ENCODE measurements at regions not wholly inside any gene's neighbourhood (a gene's known extent, or its start where the extent isn't known, plus 50 kb on each side); places are given as distances from the start of the nearest gene placed in this dataset.

GRCh38 chr1:239169276-239169675 is 217.1 kb upstream of the CHRM3 start:
- peaks cover 0 to 5% (median 1%) of the 10 kb centered on the region in 4 donors for H3K9me3 ChIP-seq
- intact Hi-C loops (cut with DNase I), result no loop called here
- no peaks in the 10 kb centered on the region for H3K4me1 ChIP-seq
- H3K27ac ChIP-seq, result no peak overlapping the region
- H3K27me3 ChIP-seq, result no peaks in the 10 kb centered on the region
- no peak for DNase-seq
- WGBS, 2 donors, result 69 to 90% methylated on average over 1 of the region's 1 CpG
- TF ChIP-seq POLR2AphosphoS5 (IDR thresholded peaks at IDR 0.05), result no peak
- TF ChIP-seq POLR2A (IDR thresholded peaks at IDR 0.05), result no peak
- no peak for TF ChIP-seq CTCF (IDR thresholded peaks at IDR 0.05)
- TF ChIP-seq EP300 (IDR thresholded peaks at IDR 0.05), result no peak
- no peaks in the 10 kb centered on the region for H3K36me3 ChIP-seq
- no peak overlapping the region for H3K4me3 ChIP-seq

DNA sequence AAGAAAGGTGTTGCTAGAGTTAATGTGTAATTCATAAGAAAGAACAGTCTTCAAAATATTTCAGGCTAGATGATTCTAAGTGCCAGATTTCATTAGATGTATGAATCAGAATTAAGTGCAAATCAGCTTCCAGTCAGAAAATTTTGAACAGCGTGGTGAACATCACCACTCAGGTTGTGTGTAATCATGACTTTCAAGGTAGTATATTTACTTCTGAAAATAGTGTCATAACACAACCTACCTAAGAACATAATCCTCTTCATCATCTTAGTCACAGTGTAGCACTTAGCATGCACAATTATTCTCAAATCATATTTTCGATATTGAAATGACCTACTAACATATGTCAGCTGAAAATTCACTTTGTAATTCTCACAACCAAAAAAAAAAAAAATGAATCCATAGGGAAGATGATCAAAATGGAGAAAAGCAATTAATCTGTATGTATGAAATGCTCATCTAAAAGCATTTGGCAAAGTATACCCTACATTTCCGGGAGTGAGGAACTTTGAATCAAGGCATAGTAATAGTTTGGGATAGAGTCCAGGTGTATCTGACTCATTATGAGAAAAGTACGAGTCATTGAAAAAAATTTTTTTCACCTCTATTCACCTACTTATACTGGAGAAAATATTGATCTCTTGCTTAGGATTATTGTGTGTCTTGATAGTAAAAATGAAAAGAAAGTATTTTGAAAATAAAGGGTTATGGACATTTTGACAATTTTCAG is 221.8 kb upstream of the CHRM3 start:
- 88 to 93% methylated on average over 4 of the region's 4 CpGs for WGBS, 2 donors
- intact Hi-C loops (cut with DNase I), result no loop called here
- DNase-seq, result no peak
- H3K27ac ChIP-seq, result no peak overlapping the region
- H3K4me1 ChIP-seq, result no peaks in the 10 kb centered on the region
- H3K4me3 ChIP-seq, result no peak overlapping the region
- peaks cover 0 to 5% (median 1%) of the 10 kb centered on the region in 4 donors for H3K9me3 ChIP-seq
- no peaks in the 10 kb centered on the region for H3K36me3 ChIP-seq
- no peaks in the 10 kb centered on the region for H3K27me3 ChIP-seq
- TF ChIP-seq CTCF (IDR thresholded peaks at IDR 0.05) (no peak), POLR2AphosphoS5 (IDR thresholded peaks at IDR 0.05) (no peak), EP300 (IDR thresholded peaks at IDR 0.05) (no peak), POLR2A (IDR thresholded peaks at IDR 0.05) (no peak)

DNA sequence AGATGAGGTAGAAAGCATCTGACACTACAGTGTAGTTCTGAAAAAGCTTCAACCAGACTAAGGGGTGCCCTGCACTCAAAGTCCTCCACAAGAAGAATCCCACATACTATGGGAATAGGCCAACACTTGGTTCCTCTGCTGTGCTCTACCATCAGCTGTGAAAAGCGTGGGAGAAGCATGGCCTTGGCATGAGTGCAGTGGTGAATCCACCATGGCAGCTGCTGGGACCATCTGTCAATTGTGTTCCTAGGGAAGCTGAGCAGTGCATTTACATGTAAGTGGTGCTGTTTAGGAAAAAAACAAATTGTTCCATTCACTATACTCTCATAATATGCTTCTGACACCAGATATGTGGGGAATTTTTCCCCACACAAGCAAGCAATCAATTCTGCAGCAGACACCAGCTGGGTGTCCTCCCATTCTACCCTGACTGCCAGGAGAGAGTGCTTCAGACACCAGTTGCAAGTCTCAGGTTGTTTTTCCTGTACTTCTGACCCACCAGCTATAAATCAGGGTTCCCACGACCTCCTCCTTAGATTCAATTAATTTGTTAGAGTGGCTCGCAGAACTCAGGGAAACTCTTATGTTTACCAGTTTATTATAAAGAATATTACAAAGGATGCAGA is 230.8 kb upstream of the CHRM3 start:
- WGBS, 2 donors, result 61 to 77% methylated on average over 3 of the region's 3 CpGs
- no peaks in the 10 kb centered on the region for H3K36me3 ChIP-seq
- intact Hi-C loops (cut with DNase I), result no loop called here

GRCh38 chr1:239151937-239152336 is 234.4 kb upstream of the CHRM3 start:
- WGBS, 2 donors, result 73 to 80% methylated on average over 2 of the region's 2 CpGs
- no peaks in the 10 kb centered on the region for H3K9me3 ChIP-seq
- no peaks in the 10 kb centered on the region for H3K4me1 ChIP-seq
- intact Hi-C loops (cut with DNase I), result no loop called here
- H3K27ac ChIP-seq, result no peak overlapping the region
- H3K4me3 ChIP-seq, result no peak overlapping the region
- DNase-seq, result no peak
- no peaks in the 10 kb centered on the region for H3K36me3 ChIP-seq
- no peaks in the 10 kb centered on the region for H3K27me3 ChIP-seq
- TF ChIP-seq CTCF (IDR thresholded peaks at IDR 0.05) (no peak), POLR2AphosphoS5 (IDR thresholded peaks at IDR 0.05) (no peak), EP300 (IDR thresholded peaks at IDR 0.05) (no peak), POLR2A (IDR thresholded peaks at IDR 0.05) (no peak)

More for the DNA sequence above, 230.8 kb upstream of the CHRM3 start:
- DNase-seq, result no peak
- no peak overlapping the region for H3K4me3 ChIP-seq
- no peak overlapping the region for H3K27ac ChIP-seq
- TF ChIP-seq POLR2A (IDR thresholded peaks at IDR 0.05), result no peak
- no peak for TF ChIP-seq CTCF (IDR thresholded peaks at IDR 0.05)
- no peak for TF ChIP-seq EP300 (IDR thresholded peaks at IDR 0.05)
- TF ChIP-seq POLR2AphosphoS5 (IDR thresholded peaks at IDR 0.05), result no peak
- H3K27me3 ChIP-seq, result no peaks in the 10 kb centered on the region
- H3K9me3 ChIP-seq, result no peaks in the 10 kb centered on the region
- no peaks in the 10 kb centered on the region for H3K4me1 ChIP-seq

Data from sigmoid colon (tissue), 6 donors.